HG03064 (cell line): ENCODE measurements at regions not wholly inside any gene's neighbourhood (a gene's known extent, or its start where the extent isn't known, plus 50 kb on each side); places are given as distances from the start of the nearest gene placed in this dataset.

Experiments used
- ATAC-seq: cut with Tn5 transposase; IDR thresholded peaks from one replicate; pipeline ENCODE4 v1.9.1; 2021; ENCODE audit warnings: low read depth; ENCODE audit not compliant: unreplicated experiment

DNA sequence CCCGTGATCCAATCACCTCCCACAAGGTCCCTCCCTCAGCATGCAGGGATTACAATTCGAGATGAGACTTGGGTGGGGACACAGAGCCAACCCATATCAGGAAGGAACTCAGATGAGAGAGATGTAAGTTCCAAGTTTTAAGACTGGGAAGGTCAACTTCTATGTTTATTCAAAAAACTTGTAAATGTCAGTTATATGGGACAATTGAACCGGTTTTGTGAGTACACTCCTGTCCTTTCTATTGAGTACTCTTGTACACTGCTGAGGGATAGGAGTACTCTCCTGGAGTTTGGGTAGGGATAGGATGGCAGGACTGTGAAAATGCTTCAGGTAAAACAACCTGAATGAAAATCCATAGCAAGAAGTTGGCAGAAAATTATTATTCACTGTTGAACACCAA lies 239.1 kb downstream of the ZNF674 start:
- no peak for ATAC-seq

DNA sequence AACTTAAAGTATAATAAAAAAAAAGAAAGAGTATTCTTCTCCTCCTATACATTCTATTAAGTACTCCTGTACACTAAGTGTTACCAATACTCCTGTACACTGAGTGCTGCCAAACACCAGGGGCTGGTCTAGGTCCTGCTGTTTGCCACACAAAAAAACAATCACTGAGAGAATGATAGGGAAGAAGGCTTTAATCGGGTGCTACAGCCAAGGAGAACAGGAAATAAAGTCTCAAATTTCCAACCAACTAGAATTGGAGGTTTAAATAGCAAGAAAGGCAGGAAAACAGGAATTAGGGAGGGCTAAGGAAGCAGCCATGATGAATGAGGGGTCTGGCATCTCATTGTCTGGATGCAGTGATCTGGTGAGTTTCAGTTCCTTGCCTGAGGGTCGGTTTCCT lies 239.8 kb downstream of the ZNF674 start:
- ATAC-seq = no peak

DNA sequence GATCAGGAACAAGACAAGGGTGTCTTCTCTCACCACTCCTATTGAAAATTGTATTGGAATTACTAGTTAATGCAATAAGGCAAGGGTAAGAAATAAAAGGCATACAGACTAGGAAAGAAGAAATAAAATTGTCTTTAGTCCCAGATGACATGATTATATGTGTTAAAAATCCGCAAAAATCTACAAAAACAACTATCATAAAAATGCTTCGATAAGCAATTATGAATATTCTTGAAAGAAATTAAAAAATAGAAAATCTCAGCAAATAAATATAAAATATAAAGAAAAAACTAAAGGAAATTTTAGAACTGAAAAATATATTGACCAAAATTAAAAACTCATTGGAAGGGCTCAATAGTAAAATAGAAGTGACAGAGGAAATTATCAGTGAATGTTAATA lies 243.3 kb downstream of the ZNF674 start:
- ATAC-seq = no peak

DNA sequence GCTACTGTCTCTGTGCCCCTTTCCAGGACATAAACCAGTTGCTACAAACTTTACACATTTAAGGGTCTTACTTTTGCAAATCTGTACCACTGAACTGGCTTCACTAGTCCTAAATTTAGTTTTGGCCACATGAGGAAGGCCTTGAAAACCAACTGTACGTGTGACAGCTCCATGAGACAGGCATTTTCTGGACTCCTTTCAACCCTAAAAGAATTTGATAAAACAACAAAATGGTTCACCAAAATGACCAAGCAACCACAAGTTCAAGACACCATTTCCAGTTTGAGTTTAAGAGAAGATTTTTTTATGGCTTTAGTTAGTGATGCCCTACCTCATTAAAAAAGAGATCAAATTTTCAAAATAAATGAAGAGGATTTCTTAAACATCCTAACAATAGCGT lies 246.4 kb downstream of the ZNF674 start:
- ATAC-seq = no peak

DNA sequence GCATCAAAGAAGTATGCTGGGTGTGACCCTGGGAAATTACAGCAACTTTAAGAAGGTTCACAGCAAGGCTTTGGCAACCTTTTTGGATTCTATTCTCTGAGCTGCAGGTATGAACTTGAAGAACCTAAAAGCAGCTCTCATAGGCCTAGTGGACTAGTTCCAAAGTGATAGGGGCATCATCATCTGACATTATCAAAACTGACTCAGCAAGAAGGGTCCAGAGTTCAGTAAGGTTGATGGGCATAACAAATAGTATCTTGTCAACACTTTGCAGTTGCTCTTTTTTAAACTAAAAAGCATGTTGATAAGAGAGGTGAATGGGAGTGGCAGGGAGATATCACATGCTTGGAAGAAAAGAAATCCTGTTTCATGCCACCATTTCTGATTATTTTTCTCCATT lies 249.3 kb downstream of the ZNF674 start:
- no peak for ATAC-seq

DNA sequence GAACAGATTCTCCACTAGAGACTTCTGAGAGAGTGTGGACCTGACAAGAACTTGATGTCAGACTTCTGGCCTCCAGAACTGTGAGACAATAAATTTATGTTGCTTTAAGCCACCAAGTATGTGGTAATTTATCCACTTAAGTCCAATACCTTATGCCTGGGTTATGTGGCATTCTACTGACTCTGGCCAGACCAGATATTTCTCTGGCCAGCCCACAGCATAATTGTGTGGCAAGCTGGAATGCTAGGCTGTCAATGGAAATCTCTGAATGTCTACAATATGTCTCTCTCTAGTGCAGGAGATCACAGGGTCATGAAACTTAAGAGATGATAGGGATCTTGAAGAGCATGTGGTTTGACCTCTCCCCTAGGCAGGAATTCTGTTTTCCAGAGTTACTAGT lies 251.0 kb downstream of the ZNF674 start:
- no peak for ATAC-seq

DNA sequence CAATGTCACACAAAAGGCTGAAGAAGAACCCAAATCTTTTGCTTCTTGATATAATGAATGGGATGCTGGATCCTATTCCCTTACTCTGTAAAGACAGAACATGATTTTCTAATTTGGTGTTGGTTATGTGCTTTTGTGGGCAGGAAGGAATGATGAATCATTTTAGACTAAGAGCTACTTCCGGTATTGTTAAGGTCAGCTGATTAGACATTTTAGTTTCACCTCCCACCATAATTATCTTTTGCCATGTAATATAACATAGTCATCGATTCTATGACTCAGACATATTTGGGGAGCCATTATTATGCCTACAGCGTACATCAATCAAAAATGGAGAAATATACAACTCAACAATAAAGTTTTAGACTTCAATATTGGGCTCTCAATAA lies 265.3 kb downstream of the ZNF674 start:
- no peak for ATAC-seq

DNA sequence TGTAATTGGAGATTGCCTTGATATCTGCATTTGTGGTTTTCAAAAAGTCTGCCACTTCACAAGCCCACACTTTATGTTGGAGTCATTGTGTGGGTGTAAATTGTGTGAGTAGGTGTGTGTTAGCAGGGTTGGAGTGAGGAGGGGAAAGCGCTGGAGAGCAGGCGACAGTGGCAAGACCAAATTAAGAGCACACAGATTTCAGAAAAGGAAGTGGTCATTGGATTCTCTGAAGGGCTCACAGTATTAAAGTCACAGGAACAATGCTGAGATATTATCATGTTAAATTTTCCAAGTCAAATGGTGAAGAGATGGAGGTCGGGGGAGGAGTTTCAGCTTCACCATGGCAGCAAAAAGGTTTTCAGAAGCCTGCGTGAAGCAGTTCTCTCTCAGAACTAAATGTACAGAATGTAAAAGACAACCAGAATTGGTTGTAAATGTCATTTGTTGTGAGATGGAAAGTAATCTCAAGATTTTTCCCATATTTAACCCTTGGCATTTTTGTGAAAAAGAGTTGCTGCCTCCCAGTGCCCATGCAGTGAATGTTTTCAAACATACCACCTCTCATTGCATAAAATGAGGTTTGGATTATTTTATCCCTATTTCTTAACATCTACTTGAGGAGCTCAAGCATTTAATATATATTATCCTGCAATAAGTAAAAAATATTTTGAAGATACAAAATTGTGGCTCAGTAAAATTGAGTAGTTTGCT lies 265.9 kb downstream of the ZNF674 start:
- ATAC-seq = no peak

DNA sequence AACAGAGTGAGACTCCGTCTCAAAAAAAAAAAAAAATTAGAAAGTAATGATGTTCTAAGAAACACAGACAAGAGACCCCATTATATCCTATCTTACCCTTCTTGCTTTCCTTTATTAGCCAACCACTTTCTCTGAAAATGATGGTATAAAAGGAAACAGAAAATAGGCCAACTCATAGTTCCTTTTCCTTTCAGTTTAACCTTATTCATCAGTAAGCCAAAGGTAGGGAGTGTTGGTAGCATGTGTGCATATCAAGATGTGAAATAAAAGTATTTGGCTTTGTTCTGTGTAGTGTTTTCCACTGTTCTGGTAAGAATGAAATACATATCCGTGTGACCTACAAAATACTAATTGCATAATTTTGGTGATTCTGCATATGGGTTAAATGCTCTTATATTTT lies 266.6 kb downstream of the ZNF674 start:
- ATAC-seq = no peak

DNA sequence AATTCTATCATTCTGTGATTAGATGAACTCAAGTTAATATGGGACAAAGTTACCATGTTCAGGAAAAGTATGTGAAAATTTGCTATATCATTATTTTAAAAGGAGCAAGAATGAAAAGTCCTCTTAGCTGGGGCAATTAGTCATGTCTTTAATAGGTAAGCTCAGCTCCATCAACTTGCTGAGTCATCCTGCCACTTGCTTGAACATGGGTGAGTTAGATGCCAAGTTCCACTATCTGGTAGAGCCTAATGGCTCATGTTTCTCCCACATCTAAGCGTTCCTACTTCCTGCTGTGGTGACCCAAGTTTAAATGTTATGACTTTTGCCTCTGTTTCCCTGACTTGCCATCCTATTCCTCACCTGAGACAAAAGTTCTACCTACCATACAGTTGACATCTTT lies 276.8 kb downstream of the ZNF674 start:
- no peak for ATAC-seq

DNA sequence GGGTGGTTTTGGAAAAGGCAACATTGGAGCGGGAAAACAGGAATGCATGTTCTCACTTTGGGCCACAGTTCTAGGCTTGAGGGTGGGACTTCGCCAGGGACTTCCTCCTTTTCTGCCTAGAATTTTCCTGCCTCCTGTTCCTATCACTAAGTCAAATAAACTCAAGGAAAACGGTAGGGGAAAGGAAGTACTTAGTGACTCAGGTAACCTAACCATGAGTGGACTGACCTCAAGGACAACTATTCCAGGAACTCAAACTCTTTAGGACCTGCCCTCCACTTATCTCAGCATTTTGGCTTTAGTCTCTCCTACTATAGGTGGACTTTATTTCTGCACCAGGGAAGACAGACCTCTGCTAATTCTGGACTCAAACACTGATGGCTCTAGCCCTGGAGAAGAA lies 281.7 kb downstream of the ZNF674 start:
- no peak for ATAC-seq

DNA sequence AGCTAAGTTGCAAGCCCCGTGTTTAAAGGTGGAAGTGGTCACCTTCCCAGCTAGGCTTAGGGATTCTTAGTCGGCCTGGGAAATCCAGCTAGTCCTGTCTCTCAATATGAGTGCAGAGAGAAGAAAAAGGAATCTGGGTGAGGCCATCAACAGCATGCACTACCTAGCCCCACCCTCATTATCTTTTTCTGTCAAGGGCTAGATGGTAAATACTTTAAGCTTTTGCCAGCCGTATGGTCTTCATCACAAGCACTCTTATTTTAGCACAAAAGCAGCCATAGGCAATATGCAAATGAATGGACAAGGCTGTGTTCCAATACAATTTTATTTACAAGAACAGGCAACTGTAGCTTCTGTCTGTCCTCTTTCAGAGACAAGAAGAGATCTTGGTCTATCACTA lies 282.9 kb downstream of the ZNF674 start:
- no peak for ATAC-seq

DNA sequence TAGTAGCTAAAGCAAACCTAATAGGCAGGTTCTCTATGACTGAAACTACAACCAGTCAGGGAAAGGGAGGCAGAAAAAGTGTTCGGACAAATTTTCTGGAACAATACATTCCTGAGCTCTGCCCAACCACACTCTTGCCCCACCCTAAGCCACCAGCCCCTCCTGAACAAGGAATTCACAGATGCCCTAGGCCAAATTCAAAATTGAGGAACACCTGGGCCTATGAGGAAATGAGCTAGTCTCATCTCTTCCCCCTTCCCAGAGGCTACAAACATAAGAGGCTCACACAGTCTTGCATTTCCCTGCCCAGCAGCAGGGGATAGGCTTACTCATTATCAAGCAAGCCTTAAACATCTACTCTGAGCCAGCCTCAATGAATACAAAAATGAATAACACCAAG lies 284.7 kb downstream of the ZNF674 start:
- ATAC-seq = no peak

DNA sequence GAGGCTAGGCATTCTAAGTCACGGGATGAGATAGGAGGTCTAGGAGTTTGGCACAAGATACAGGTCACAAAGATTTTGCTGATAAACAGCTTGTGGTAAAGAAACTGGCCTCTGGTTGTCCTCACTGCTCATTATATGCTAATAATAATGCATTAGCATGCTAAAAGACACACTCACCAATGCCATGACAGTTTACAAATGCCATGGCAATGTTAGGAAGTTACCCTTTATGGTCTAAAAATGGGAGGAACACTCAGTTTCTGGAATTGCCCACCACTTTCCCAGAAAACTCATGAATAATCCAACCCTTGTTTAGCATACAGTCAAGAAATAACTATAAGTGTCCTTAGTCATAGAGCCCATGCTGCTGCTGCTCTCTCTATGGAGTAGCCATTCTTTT lies 286.9 kb downstream of the ZNF674 start:
- ATAC-seq = no peak

DNA sequence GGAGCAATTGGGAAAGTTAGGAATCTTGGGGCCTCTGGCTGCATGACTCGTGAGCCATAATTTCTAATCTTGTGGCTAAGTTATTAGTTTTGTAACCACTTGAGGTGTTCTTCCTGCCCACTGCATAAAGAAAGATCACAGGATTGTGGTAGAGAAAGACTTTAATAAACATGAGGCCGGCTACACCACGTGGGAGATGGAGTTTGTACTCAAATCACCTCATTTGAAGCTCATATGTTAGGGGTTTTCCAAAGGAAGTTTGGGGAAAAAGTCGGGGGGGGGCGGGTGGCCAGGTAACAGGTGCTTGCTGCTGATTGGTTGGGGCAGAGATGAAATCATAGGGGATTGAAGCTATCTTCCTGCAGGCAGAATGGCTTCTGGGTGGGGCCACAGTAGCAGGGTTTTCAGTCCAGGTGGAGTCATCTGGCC lies 287.8 kb downstream of the ZNF674 start:
- no peak for ATAC-seq

DNA sequence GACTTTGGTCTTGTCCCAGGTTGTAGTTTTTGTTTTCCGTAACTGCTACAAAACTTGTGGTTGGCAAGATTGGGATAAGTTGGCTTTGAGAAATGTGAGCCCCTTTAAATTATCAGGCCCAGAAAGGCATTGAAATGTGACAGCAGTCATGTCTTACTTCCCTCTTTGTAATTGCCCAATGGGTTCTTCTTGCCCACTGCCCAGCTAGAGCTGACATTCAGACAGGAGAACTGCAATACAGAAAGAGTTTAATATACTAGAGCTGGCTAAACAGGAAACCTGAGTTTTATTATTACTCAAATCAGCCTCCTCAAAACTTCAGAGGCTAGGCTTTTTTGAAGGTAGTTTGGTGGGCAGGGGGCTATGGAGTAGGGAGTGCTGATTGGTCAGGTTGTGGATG lies 288.3 kb downstream of the ZNF674 start:
- ATAC-seq = no peak

DNA sequence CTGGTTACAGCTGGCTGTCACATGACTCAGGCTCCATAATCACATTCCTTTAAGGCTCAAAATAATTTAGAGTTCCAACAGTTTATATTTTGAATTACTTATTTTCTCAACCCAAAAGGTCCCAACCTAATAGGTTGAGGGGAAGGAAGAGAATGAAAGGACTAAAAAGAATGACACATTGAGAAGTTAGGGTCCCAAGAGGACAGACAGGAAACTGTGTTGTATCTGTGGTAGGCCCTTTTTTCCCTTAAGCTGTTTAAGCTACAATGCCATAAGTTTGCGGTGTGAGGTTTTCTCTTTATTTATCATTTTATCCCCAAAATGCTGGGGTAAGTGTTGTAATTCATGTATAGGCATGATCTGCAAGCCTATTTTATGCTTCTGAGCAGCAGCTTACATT lies 290.2 kb downstream of the ZNF674 start:
- ATAC-seq = no peak

DNA sequence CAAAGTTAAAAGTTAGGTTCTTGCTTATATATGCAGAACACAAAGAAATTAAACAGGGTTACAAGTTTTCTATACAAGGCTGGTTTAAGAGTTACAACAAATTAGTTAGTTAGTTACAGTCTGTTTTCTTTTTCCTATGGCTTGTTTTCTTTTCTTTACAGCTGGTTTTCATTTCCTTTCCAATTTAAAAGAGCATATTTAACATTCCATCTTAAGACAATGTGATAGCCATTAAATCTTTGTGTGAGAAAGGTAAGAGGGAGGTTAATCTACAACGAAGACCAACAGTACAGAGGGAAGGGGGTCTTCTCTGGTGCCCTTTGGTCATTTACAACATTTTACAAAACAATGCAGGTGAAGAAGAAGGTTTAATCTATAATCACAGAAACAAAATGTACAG lies 290.6 kb downstream of the ZNF674 start:
- ATAC-seq = no peak

DNA sequence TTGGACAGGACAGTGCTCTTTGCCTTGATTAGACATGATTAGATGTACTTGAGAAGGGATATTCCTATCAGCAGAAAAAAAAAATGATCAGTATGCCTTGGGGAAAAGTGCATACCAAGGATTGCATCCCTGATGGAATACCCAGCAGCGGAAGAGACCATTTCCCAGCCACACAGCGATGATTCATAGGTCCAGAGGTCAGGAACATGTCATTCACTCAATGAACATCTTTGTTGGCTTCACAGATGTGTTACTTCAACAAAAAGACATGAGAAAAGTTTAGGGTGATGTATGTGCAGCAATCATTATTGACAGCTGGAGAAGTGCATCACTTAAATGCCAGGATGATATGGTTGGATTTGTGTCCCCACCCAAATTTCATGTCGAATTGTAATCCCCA lies 293.5 kb downstream of the ZNF674 start:
- no peak for ATAC-seq

DNA sequence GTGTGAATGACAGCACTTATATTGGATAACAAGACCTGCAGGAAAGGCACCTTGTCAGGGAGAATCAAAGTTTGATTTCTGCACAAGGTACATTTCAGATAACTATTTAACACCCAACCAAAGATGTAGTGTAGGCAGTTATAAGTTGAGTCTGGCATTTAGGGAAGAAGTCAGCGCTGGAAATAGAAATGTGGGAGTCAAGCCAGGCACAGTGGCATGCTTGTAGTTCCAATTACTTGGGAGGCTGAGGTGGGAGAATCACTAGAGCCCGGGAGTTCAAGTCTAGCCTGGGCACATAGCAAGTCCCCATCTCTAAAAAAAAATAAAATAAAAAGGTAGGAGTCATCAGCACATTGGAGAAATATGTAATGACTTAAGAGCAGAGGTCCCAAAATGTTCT lies 295.1 kb downstream of the ZNF674 start:
- ATAC-seq = no peak

DNA sequence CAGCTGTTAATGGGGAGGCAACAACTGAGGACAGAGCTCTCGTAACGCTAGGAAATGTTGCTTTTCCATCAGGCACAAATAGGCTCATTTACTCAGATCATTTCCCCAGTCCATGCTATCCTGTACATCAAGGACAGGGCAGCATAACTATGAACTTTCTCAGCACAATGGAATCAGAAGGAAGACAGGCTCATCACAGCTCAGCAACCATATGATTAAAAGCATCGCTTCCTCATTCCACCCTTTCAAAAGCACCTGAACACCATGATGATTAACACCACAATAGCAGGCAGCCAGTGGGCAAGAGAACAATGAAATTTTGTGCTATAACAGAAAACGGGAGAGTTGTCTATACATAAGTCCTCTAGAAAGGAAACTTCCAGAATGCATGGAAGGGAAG lies 297.8 kb downstream of the ZNF674 start:
- no peak for ATAC-seq

DNA sequence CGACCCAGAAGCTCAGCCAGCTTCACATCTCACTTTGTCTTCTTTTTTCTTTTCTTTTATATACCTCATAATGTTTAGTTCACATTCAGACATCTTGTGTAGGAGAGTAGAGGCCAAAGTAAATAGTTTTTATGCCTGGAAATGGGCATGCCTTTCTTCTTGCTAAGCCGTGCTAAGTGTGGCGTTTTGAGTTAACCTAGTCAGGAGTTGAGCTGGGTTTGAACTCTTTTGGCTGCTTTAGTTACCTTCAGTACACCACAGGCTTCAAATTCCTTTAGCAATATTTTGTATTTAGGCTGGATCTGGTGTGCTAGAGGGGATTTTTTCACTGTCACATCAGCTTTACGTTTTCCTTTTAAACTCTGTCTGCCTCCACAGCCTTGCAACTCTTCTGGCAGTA lies 300.8 kb downstream of the ZNF674 start:
- no peak for ATAC-seq

DNA sequence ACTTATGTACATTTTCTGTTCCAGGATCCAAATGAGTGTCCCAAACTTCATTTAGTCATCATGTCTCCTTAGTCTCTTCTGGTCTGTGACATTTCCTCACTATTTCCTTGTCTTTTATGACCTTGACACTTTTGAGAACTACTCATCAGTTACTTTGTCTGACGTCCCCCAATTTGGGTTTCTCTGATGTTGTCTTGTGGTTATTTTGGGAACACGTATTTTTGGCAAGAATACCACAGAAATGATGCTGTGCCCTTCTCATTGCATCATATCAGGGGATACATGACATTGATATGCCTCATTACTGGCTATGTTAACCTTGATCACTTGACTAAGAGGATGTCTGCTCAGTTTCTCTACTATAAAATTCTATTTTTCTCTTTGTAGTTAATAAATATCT lies 308.8 kb downstream of the ZNF674 start:
- ATAC-seq = no peak
